Astrocyte of the spinal cord (primary cell): ENCODE measurements at regions not wholly inside any gene's neighbourhood (a gene's known extent, or its start where the extent isn't known, plus 50 kb on each side); places are given as distances from the start of the nearest gene placed in this dataset.

Experiments used
- DNase-seq: peaks from one replicate; pipeline ENCODE4 v3.0.0; 2011; ENCODE audit warnings: low read depth, low spot score
- H3K4me3 ChIP-seq: 2 replicates; pipeline ENCODE4 v1.5.1; 2011; ENCODE audit warnings: low read depth, mild to moderate bottlenecking, low read length, moderate library complexity
- CTCF ChIP-seq: IDR thresholded peaks from 2 replicates; pipeline ENCODE4 v1.5.1; 2012; ENCODE audit warnings: low read depth, mild to moderate bottlenecking, low read length, inconsistent platforms
- in situ Hi-C: cut with HindIII; loops from 2 replicates; pipeline ENCODE4 v1.10.0; 2017; ENCODE audit warnings: low sequenced_read_pairs

- H3K4me3 ChIP-seq, result no peak overlapping the region
- in situ Hi-C loops, result no loop called here
- DNase-seq, result no peak
- no peak for TF ChIP-seq CTCF
Measured at GRCh38 chr7:36038063-36038721, 114.9 kb upstream of the EEPD1 start.

GRCh38 chr7:36039243-36039642 lies 113.8 kb upstream of the EEPD1 start:
- no peak for TF ChIP-seq CTCF
- DNase-seq, result no peak
- in situ Hi-C loops, result no loop called here
- no peak overlapping the region for H3K4me3 ChIP-seq

- TF ChIP-seq CTCF, result no peak
- in situ Hi-C loops, result no loop called here
- no peak overlapping the region for H3K4me3 ChIP-seq
- no peak for DNase-seq
Measured at GRCh38 chr7:36039671-36040070, 113.4 kb upstream of the EEPD1 start.

- H3K4me3 ChIP-seq, result no peak overlapping the region
- no peak for DNase-seq
- in situ Hi-C loops, result no loop called here
- no peak for TF ChIP-seq CTCF
Measured at GRCh38 chr7:36040679-36041078, 112.4 kb upstream of the EEPD1 start.

- TF ChIP-seq CTCF, result no peak
- H3K4me3 ChIP-seq, result no peak overlapping the region
- in situ Hi-C loops, result no loop called here
- no peak for DNase-seq
Measured at GRCh38 chr7:36044101-36044892, 108.8 kb upstream of the EEPD1 start.

- TF ChIP-seq CTCF, result no peak
- no peak for DNase-seq
- H3K4me3 ChIP-seq, result no peak overlapping the region
- in situ Hi-C loops, result no loop called here
Measured at GRCh38 chr7:36045326-36045725, 107.7 kb upstream of the EEPD1 start.
